ENCODE measurements at regions not wholly inside any gene's neighbourhood (a gene's known extent, or its start where the extent isn't known, plus 50 kb on each side); places are given as distances from the start of the nearest gene placed in this dataset.
A peak's percentile ranks its signal among the peaks of the same experiment; 100 is the strongest.

DNA sequence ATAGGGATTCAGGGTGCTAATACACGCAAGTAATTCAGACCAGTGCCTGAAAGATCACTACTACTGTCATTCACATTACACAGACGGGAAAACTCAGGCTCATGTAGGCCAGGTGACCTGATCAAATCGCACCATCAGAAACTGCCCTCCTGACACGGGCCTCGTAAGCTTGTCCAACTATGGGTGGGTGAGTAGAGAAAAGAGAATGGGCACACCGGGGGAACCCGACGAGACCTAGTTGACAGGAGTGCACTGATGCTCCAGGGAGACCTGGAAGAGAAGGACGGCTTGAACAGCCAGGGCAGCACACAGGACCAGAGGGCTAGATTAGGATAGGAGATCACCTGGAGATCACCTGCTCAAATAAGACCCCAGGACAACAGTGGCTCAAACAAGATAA is 166.9 kb upstream of the DIO3 start:
- Histone ChIP-seq H3K27me3 (ENCODE audit: control insufficient read depth in 3 of 3, insufficient read depth in 3 of 3, low read length in 2 of 3) (no peaks in the 10 kb centered on the region), H3K4me1 (ENCODE audit: control insufficient read depth in 5 of 5, insufficient read depth in 5 of 5, low read length in 5 of 5) (peaks cover 0 to 10% (median 0%) of the 10 kb centered on the region in 5 donors), H3K36me3 (ENCODE audit: control insufficient read depth in 4 of 4, insufficient read depth in 4 of 4, low read length in 4 of 4) (no peaks in the 10 kb centered on the region), H3K9me3 (ENCODE audit: control insufficient read depth in 4 of 4, insufficient read depth in 3 of 4, low read length in 3 of 4) (peaks cover 0 to 6% (median 3%) of the 10 kb centered on the region in 4 donors), H3K9ac (ENCODE audit: insufficient read depth in 1 of 2, low read length in 2 of 2) (no peak overlapping the region), H3K27ac (ENCODE audit: low read depth in 1 of 2, low read length in 1 of 2) (no peak overlapping the region), H3K4me3 (no peak overlapping the region)
- TF ChIP-seq, protein P1, sequence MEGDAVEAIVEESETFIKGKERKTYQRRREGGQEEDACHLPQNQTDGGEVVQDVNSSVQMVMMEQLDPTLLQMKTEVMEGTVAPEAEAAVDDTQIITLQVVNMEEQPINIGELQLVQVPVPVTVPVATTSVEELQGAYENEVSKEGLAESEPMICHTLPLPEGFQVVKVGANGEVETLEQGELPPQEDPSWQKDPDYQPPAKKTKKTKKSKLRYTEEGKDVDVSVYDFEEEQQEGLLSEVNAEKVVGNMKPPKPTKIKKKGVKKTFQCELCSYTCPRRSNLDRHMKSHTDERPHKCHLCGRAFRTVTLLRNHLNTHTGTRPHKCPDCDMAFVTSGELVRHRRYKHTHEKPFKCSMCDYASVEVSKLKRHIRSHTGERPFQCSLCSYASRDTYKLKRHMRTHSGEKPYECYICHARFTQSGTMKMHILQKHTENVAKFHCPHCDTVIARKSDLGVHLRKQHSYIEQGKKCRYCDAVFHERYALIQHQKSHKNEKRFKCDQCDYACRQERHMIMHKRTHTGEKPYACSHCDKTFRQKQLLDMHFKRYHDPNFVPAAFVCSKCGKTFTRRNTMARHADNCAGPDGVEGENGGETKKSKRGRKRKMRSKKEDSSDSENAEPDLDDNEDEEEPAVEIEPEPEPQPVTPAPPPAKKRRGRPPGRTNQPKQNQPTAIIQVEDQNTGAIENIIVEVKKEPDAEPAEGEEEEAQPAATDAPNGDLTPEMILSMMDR (IDR thresholded peaks at IDR 0.05; ENCODE audit: control extremely low read depth, extremely low read depth): no peak
- DNase-seq: no peak
- no peak for ATAC-seq (ENCODE audit: insufficient read depth, low FRiP score)
- WGBS, 2 donors: 93 to 96% methylated on average over 9 of the region's 9 CpGs

DNA sequence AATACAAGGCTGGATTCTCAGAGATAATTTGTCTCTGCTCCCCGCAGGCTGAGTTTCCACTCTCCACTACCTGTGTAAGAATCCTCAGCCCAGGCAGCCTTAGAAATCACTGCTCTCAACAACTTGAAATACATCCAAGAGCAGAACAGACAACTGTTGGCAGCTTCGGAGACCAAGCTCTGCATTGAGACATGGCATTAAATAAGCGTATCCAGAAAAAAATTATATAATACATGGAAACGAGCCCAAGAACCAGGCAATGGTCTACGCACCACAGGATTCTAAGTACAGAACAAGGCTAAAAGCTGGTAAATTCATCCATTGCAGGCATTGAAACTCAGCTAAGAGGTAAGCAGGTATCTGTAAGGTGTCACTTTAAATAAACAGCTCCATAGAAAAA is 165.5 kb upstream of the DIO3 start:
- Histone ChIP-seq H3K27me3 (ENCODE audit: control insufficient read depth in 3 of 3, insufficient read depth in 3 of 3, low read length in 2 of 3) (no peaks in the 10 kb centered on the region), H3K27ac (ENCODE audit: low read depth in 1 of 2, low read length in 1 of 2) (no peak overlapping the region), H3K9ac (ENCODE audit: insufficient read depth in 1 of 2, low read length in 2 of 2) (no peak overlapping the region), H3K4me1 (ENCODE audit: control insufficient read depth in 5 of 5, insufficient read depth in 5 of 5, low read length in 5 of 5) (peaks cover 0 to 17% (median 0%) of the 10 kb centered on the region in 5 donors), H3K36me3 (ENCODE audit: control insufficient read depth in 4 of 4, insufficient read depth in 4 of 4, low read length in 4 of 4) (no peaks in the 10 kb centered on the region), H3K4me3 (no peak overlapping the region), H3K9me3 (ENCODE audit: control insufficient read depth in 4 of 4, insufficient read depth in 3 of 4, low read length in 3 of 4) (peaks cover 0 to 6% (median 3%) of the 10 kb centered on the region in 4 donors)
- ATAC-seq (ENCODE audit: insufficient read depth, low FRiP score) (no peak), DNase-seq (no peak)
- WGBS, 2 donors: 92 to 94% methylated on average over 5 of the region's 5 CpGs
- TF ChIP-seq, protein P1 (IDR thresholded peaks at IDR 0.05; ENCODE audit: control extremely low read depth, extremely low read depth): no peak

DNA sequence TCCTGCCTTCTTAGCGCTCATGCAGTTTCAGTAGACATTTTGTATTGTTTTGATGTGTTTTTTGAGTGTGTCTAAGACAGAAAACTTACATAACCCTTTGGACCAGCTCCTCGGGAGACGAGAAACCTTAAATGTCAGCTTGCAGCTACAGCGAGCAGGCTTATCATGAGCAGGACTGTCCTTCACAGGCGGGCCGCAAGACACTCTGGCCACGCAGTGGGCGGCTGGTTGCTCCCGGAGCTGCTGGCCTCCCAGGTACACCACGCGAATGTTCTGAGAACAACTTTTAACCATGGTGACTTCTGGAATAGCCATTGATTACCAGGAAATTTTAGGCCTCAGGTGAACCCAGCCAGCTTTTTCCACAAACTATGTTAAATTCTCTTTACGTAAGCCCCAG is 164.1 kb upstream of the DIO3 start:
- ATAC-seq (ENCODE audit: insufficient read depth, low FRiP score) (no peak), DNase-seq (peak in 1 of 3 donors; percentile 29)
- H3K27ac ChIP-seq (ENCODE audit: low read depth in 1 of 2, low read length in 1 of 2): no peak overlapping the region
- no peak overlapping the region for H3K4me3 ChIP-seq
- H3K36me3 ChIP-seq (ENCODE audit: control insufficient read depth in 4 of 4, insufficient read depth in 4 of 4, low read length in 4 of 4): no peaks in the 10 kb centered on the region
- WGBS, 2 donors: 92 to 95% methylated on average over 12 of the region's 12 CpGs
- peaks cover 0 to 17% (median 2%) of the 10 kb centered on the region in 5 donors for H3K4me1 ChIP-seq (ENCODE audit: control insufficient read depth in 5 of 5, insufficient read depth in 5 of 5, low read length in 5 of 5)
- peaks cover 0 to 6% (median 3%) of the 10 kb centered on the region in 4 donors for H3K9me3 ChIP-seq (ENCODE audit: control insufficient read depth in 4 of 4, insufficient read depth in 3 of 4, low read length in 3 of 4)
- no peak overlapping the region for H3K9ac ChIP-seq (ENCODE audit: insufficient read depth in 1 of 2, low read length in 2 of 2)
- no peaks in the 10 kb centered on the region for H3K27me3 ChIP-seq (ENCODE audit: control insufficient read depth in 3 of 3, insufficient read depth in 3 of 3, low read length in 2 of 3)
- TF ChIP-seq, protein P1 (IDR thresholded peaks at IDR 0.05; ENCODE audit: control extremely low read depth, extremely low read depth): no peak

DNA sequence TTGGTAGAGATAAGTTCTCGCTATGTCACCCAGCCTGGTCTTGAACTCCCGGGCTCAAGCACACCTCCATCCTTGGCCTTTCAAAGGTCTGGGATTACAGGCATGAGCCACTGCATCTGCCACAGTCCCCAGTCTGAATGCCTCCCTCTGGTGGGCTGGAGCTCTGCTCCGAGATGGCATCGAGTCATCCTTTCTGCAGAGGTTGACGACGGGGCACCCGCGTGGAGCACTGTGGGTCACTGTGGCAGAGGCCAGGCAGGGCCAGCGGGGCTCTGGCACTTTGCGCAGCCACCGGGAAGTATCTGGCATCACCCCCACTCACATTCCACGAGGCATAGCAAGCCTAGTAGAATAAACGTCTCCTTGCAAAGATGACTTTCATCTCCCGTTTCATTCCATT is 163.3 kb upstream of the DIO3 start:
- H3K27ac ChIP-seq (ENCODE audit: low read depth in 1 of 2, low read length in 1 of 2): no peak overlapping the region
- WGBS, 2 donors: 77 to 78% methylated on average over 14 of the region's 14 CpGs
- TF ChIP-seq, protein P1 (IDR thresholded peaks at IDR 0.05; ENCODE audit: control extremely low read depth, extremely low read depth): no peak
- peaks cover 0 to 6% (median 0%) of the 10 kb centered on the region in 4 donors for H3K9me3 ChIP-seq (ENCODE audit: control insufficient read depth in 4 of 4, insufficient read depth in 3 of 4, low read length in 3 of 4)
- no peaks in the 10 kb centered on the region for H3K36me3 ChIP-seq (ENCODE audit: control insufficient read depth in 4 of 4, insufficient read depth in 4 of 4, low read length in 4 of 4)
- H3K9ac ChIP-seq (ENCODE audit: insufficient read depth in 1 of 2, low read length in 2 of 2): no peak overlapping the region
- H3K27me3 ChIP-seq (ENCODE audit: control insufficient read depth in 3 of 3, insufficient read depth in 3 of 3, low read length in 2 of 3): no peaks in the 10 kb centered on the region
- ATAC-seq (ENCODE audit: insufficient read depth, low FRiP score) (no peak), DNase-seq (peak in 2 of 3 donors; percentile 21 to 38)
- H3K4me1 ChIP-seq (ENCODE audit: control insufficient read depth in 5 of 5, insufficient read depth in 5 of 5, low read length in 5 of 5): peaks cover 0 to 21% (median 5%) of the 10 kb centered on the region in 5 donors
- H3K4me3 ChIP-seq: no peak overlapping the region
